ENCODE measurements at regions not wholly inside any gene's neighbourhood (a gene's known extent, or its start where the extent isn't known, plus 50 kb on each side); places are given as distances from the start of the nearest gene placed in this dataset.

- in situ Hi-C loops (cut with HindIII; ENCODE audit: low sequenced_read_pairs), result no loop called here
Observed at GRCh38 chr12:74985293-74985985, 224.2 kb downstream of the KCNC2 start.

GRCh38 chr12:74985986-74986319, 223.7 kb downstream of the KCNC2 start:
- in situ Hi-C loops (cut with HindIII; ENCODE audit: low sequenced_read_pairs), result no loop called here
- H3K4me3 ChIP-seq (ENCODE audit: low read depth, low read length), result no peak overlapping the region
- no peak for DNase-seq (ENCODE audit: low read depth, low spot score)
- no peak for TF ChIP-seq CTCF (IDR thresholded peaks at IDR 0.05; ENCODE audit: low read depth, low read length)

More at GRCh38 chr12:74985293-74985985, 224.2 kb downstream of the KCNC2 start:
- no peak for TF ChIP-seq CTCF (IDR thresholded peaks at IDR 0.05; ENCODE audit: low read depth, low read length)
- no peak overlapping the region for H3K4me3 ChIP-seq (ENCODE audit: low read depth, low read length)
- DNase-seq (ENCODE audit: low read depth, low spot score), result no peak

GRCh38 chr12:74988156-74988555, 221.5 kb downstream of the KCNC2 start:
- DNase-seq (ENCODE audit: low read depth, low spot score), result no peak
- H3K4me3 ChIP-seq (ENCODE audit: low read depth, low read length), result no peak overlapping the region
- in situ Hi-C loops (cut with HindIII; ENCODE audit: low sequenced_read_pairs), result no loop called here
- TF ChIP-seq CTCF (IDR thresholded peaks at IDR 0.05; ENCODE audit: low read depth, low read length), result no peak
